PFSK-1 (cell line): ENCODE measurements at regions not wholly inside any gene's neighbourhood (a gene's known extent, or its start where the extent isn't known, plus 50 kb on each side); places are given as distances from the start of the nearest gene placed in this dataset.

ENCODE experiments used
- FOXP2 ChIP-seq: optimal IDR thresholded peaks from 2 replicates; pipeline ENCODE3; 2011; ENCODE audit warnings: borderline replicate concordance, control low read depth, inconsistent platforms; ENCODE audit not compliant: insufficient read depth; ENCODE audit errors: extremely low read length, extremely low read depth
- POLR2AphosphoS5 ChIP-seq: IDR thresholded peaks from 2 replicates; pipeline ENCODE4 v1.6.1; 2012; ENCODE audit warnings: low read depth, mild to moderate bottlenecking, control low read depth, low read length, moderate library complexity
- REST ChIP-seq, 2 experiments: IDR thresholded peaks; 2 replicates each; pipeline versions ENCODE4 v1.6.1 to v1.8.0; 2011 to 2012; ENCODE audit warnings: low read depth in 2 of 2, low read length in 2 of 2, control low read depth in 1 of 2, inconsistent platforms in 1 of 2, mild to moderate bottlenecking in 1 of 2, moderate library complexity in 1 of 2; ENCODE audit not compliant: insufficient read depth in 1 of 2
- SIN3A ChIP-seq: IDR thresholded peaks from 2 replicates; pipeline ENCODE4 v1.6.1; 2012; ENCODE audit warnings: mild to moderate bottlenecking, low read length, moderate library complexity, borderline replicate concordance; ENCODE audit not compliant: insufficient read depth
- TAF1 ChIP-seq: IDR thresholded peaks from 2 replicates; pipeline ENCODE4 v1.6.1; 2012; ENCODE audit warnings: low read length, control low read depth, borderline replicate concordance; ENCODE audit not compliant: insufficient read depth

DNA sequence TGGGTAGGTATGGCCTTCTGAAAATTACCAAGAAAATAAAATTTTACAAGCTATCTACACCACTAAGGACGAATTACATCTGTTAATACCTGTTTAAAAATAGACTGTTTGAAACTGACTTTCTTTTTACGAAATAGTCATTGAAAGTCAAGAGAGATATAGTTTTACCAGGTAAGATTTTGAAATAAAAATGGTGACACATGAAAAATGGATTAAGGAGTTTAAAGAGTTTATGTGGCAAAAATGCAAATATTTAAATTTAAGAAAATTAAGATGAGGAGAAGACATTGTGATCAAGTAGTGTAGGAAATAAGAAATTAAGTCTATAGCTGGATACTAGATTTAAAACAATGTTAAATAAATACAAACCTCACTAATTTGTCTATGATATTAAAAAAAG, 271.5 kb downstream of the TRIB2 start:
- no peak for TF ChIP-seq TAF1
- TF ChIP-seq FOXP2 = no peak
- no peak for TF ChIP-seq SIN3A
- TF ChIP-seq POLR2AphosphoS5 = no peak
- TF ChIP-seq REST (IDR thresholded peaks at IDR 0.05; ENCODE audit: insufficient read depth in 1 of 2, low read depth in 2 of 2, low read length in 2 of 2) = no peak

GRCh38 chr2:12990523-12990922, 273.8 kb downstream of the TRIB2 start:
- TF ChIP-seq REST (IDR thresholded peaks at IDR 0.05; ENCODE audit: insufficient read depth in 1 of 2, low read depth in 2 of 2, low read length in 2 of 2) = no peak
- no peak for TF ChIP-seq POLR2AphosphoS5
- no peak for TF ChIP-seq SIN3A
- TF ChIP-seq TAF1 = no peak
- TF ChIP-seq FOXP2 = no peak

- TF ChIP-seq REST (IDR thresholded peaks at IDR 0.05; ENCODE audit: insufficient read depth in 1 of 2, low read depth in 2 of 2, low read length in 2 of 2) = no peak
Observed at GRCh38 chr2:12998685-12999084, 281.9 kb downstream of the TRIB2 start.

DNA sequence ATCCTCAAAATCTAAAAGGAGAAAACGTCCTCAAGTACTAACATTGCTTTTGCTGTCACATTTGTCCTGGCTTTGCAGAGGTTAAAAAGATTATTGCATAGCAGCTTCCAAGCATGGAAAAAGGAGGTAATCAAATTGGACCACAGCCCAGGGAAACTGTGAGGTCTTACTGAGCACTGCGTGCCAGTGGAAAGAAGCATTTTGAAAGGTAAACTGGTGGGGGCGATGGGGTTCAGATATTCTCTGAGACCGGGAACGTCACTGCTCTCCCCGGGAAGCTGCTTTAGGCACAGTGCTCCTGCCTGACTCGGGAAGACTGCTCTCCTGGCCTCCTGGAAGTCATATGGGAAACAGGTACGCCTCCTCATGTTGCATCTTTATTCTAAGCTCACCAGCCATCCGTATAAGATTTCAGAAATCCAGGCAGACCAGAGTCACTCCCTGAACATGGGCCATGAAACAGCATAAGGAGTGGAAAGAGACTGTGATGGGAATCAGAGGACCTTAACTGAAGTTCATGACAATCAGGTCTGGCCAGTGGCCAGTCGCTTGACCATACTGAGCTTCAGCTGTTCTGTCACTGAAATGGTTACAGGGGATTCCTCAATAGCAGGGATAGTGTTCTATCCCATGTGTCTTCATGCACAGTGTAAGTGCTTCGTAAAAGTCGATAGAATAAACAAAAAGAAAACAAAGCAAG, 284.1 kb downstream of the TRIB2 start:
- TF ChIP-seq TAF1 (no peak), FOXP2 (no peak)

DNA sequence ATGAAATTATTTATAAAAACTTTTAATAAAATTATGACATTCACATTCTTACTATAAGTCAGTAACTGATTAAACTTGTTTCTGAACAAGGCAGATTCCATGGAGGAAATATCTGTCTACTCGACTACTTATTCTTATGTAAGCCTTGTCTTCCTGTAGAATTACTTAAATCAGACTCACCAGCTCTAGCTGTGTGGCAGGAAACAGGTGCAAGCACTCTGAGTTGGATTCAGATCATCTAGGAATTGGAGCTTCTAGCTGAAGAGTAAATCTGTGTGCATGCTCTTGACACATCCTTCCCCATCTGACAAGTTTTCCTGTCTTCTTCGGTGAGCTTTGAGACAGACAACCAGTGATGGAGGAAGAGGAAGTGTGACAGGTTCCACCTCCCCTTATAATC, 284.7 kb downstream of the TRIB2 start:
- TF ChIP-seq REST (IDR thresholded peaks at IDR 0.05; ENCODE audit: insufficient read depth in 1 of 2, low read depth in 2 of 2, low read length in 2 of 2) (no peak), FOXP2 (no peak), SIN3A (no peak), POLR2AphosphoS5 (no peak), TAF1 (no peak)
